MM.1S (cell line): ENCODE measurements at regions not wholly inside any gene's neighbourhood (a gene's known extent, or its start where the extent isn't known, plus 50 kb on each side); places are given as distances from the start of the nearest gene placed in this dataset.

Source experiments
- CTCF ChIP-seq: fragments of 300-600 bp; sonication (generic); IDR thresholded peaks from 2 replicates; pipeline ENCODE4 v1.5.1; 2016; ENCODE audit warnings: antibody characterized with exemption, low read length, mixed read lengths
- EZH2 ChIP-seq: fragments of 300-600 bp; sonication (generic); optimal IDR thresholded peaks from 2 replicates; pipeline ENCODE3; 2017; ENCODE audit warnings: low read depth, mild to moderate bottlenecking, antibody characterized with exemption, low read length, mixed read lengths
- EZH2phosphoT487 ChIP-seq: fragments of 300-600 bp; sonication (generic); IDR thresholded peaks from 2 replicates; pipeline ENCODE4 v1.6.1; 2018; ENCODE audit warnings: antibody characterized with exemption, low read length

- no peak for TF ChIP-seq EZH2phosphoT487
- TF ChIP-seq CTCF = no peak
- TF ChIP-seq EZH2 = no peak
These were observed 1082.8 kb upstream of the RBFOX1 start for GRCh38 chr16:6249863-6250262.
